ENCODE measurements at regions not wholly inside any gene's neighbourhood (a gene's known extent, or its start where the extent isn't known, plus 50 kb on each side); places are given as distances from the start of the nearest gene placed in this dataset.
A peak's percentile ranks its signal among the peaks of the same experiment; 100 is the strongest.
"Not testable (repeated sequence)": the region's sequence is repeated elsewhere in the genome, so short reads cannot be mapped to it uniquely, and the experiment has no call there.

DNA sequence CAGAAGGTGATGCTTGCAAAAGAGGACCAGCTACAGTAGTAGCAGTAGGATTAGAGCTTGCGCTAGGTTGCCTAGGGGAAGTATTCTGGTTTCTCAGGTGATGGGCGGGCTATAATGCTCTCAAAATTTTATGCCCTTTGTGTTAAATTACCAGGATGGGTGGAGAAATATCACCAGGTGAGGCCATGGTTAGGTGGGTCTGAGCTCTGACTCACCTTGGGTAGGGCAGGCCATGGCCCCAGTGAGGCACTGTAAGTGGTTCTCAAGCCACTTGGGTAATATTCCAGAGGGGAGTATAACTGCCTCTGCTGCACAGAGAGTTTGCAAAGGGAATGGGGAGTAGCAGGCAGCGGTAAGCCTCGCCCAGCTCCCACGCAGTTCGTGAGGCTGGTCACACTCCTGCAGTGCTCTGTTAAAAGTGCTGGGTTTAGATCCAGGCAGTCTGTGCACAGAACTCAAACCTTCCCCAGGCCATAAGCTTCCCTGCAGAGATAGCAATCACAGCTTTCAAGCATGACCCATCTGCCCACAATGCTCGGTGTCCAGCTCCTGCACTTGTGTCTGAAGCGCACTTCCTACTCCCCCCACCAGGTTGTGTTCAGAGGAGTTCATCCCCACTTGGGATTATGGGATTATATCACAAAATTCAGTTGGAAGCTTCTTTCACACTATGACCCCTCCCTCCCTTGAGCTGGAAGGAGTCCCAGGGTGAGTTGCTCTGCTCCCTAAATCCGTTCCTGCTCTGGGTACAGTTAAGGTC is 575.0 kb downstream of the CHSY3 start:
- DNase-seq (ENCODE audit: low spot score): no peak

DNA sequence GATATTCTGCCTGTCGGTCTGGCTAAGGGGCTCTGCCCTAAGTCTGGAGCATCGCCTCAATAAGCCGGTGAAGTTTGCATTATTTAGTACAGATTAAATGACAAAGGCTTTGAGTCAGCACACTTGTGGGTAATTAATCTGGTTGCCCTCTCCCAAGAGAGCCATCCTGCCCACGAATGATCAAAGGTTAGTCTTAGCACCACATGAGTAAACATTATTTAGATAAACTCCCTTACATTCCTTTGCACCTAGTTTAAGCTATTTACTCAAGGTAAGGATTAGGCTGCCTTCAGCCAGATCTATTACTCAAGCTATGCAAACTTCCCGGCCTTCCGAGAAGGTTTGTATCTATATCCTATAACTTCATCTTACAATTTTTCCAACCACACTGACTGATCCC is 572.1 kb downstream of the CHSY3 start:
- DNase-seq (ENCODE audit: low spot score): no peak

DNA sequence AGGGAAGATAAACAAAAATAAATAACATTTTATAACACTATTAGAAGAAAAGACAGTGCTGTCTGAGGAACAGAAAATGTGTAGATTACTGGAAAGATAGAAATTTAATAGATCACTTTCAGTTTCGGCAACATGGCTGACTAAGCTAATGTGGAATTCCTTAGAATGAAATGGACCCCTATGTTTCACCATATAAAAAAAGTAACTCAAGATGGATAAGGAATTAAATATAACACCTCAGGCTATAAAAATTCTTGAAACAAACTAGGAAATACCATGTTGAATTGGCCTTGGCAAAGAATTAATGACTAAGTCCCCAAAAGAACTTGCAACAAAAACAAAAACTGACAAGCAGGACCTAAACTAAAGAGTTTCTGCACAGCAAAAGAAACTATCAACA is 558.3 kb downstream of the CHSY3 start:
- no peak for DNase-seq (ENCODE audit: low spot score)

DNA sequence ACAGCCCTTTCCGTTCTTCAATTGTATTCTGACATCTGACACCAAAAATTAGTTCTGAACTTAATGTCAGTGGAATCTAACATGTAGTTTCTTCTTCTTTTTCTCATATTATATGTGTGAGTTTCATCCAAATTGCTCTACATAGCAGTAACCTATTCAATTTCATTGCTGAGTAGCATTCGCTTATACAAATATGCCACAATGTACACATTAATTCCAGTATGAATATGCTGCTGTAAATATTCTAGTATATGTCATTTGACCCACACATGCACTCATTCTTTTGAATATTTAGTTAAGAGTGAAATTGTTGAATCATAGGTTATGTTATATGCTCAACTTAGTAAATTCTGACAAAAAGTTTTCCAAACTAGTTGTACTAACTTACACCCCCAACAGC is 550.9 kb downstream of the CHSY3 start:
- no peak for DNase-seq (ENCODE audit: low spot score)

GRCh38 chr5:130452744-130453143 is 548.5 kb downstream of the CHSY3 start:
- DNase-seq (ENCODE audit: low spot score): no peak

GRCh38 chr5:130436430-130436829 is 532.2 kb downstream of the CHSY3 start:
- no peak for DNase-seq (ENCODE audit: low spot score)

DNA sequence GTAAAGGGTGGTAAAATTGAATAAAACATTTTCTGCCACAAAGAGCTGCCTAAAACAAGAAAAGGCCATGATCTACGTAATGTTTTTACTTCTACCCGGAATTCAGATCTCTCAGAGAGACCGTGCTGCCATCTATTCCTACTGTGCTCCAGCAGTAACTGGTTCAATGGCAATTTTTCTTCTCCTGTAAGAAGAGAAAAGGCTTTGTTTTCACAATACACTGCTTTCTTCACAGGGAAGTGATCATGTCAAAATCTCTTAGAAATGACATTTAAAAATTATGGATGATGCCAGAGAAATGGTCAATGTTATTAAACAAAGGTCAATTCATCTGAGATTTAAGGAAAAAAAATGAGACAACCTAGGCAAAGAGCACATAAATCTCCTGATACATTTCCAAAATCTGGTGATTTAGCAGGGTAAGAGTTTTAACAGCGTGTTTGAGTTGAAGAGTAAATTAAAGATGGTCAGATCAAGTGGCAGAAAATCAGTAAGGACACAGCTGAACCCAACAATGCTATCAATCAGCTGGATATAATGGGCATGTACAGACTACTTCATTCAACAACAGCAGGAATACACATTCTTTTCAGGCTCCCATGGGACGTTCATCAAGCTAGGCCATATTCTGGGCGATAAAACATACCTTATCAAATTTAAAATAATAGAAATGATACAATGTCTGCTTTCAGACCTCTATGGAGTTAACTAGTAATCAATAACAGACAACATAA is 523.1 kb downstream of the CHSY3 start:
- no peak for DNase-seq (ENCODE audit: low spot score)

- no peak for DNase-seq (ENCODE audit: low spot score)
These were observed 521.2 kb downstream of the CHSY3 start for GRCh38 chr5:130425424-130425823.

GRCh38 chr5:130424341-130424740 is 520.1 kb downstream of the CHSY3 start:
- DNase-seq (ENCODE audit: low spot score): no peak

DNA sequence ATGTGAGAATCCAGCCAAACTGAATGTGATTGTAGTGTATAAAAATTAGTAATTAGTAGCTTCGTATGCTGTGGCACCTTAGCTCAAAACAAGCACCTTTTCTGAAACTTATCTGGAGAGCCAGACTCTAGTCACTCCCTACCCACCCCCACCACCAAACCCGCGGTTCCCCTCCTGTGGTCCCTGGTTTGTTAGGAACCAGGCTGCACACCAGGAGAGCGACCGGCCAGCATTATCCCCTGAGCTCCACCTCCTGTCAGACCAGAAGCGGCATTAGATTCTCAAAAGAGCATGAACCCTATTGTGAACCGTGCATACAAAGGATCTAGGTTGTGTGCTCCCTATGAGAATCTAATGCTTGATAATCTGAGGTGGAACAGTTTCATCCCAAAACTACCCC is 498.6 kb downstream of the CHSY3 start:
- no peak for DNase-seq (ENCODE audit: low spot score)

DNA sequence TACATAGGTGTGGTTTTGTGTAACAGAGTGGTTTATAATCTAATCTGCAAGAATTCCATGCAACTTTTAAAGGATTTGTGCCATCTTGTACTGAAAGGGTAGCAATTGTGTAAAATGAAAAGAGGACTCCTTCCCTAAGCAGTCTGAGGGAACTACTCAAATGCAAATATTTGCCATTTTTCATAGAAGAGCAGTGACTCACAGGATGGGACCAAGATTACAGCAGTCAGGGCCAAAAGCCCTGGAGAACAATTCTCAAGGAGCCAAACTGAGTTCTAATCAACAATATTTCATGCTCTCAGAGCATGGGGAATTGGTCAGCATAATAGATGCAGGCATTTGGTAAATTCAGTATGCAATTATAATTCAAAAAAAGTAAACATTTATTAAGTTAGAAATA is 495.8 kb downstream of the CHSY3 start:
- peak; percentile 8 for DNase-seq (ENCODE audit: low spot score)

DNA sequence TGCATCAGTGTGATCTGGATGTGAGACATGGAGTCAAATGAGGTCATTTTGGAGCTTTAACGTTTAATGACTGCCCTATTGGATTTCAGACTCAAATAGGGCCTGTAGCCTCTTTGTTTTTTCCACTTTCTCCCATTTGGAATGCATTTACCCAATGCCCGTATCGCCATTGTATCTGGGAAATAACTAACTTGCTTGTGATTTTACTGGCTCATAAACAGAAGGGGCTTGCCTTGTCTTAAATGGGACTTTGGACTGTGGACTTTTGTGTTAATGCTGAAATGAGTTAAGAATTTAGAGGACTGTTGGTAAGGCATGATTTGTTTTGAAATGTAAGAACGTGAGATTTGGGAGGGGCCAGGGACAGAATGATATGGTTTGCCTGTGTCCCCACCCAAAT is 494.6 kb downstream of the CHSY3 start:
- DNase-seq (ENCODE audit: low spot score): no peak

- DNase-seq (ENCODE audit: low spot score): not testable (repeated sequence)
These were observed 493.5 kb downstream of the CHSY3 start for GRCh38 chr5:130397727-130398126.

GRCh38 chr5:130397132-130397531 is 492.9 kb downstream of the CHSY3 start:
- no peak for DNase-seq (ENCODE audit: low spot score)

- DNase-seq (ENCODE audit: low spot score): not testable (repeated sequence)
These were observed 487.5 kb downstream of the CHSY3 start for GRCh38 chr5:130391727-130392264.

GRCh38 chr5:130386155-130386554 is 481.9 kb downstream of the CHSY3 start:
- no peak for DNase-seq (ENCODE audit: low spot score)

DNA sequence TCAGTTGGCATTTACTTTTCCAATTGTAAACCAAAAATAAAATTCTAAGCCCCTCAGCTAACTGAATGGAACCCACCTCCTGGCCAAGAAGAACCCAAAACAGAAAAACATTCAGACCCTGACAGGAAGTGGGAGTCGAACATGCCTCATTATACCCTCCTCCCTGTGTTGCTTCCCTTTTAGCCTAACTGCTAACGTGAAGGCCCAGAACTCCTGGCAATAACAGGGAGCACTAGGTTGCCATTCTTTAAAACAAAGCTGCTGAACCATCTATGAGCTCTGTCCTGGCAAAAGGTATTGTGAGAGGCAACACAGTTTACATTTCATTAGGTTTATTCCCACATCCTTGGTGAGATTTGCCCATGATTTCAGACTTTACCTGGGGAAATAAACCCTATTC is 481.4 kb downstream of the CHSY3 start:
- no peak for DNase-seq (ENCODE audit: low spot score)

DNA sequence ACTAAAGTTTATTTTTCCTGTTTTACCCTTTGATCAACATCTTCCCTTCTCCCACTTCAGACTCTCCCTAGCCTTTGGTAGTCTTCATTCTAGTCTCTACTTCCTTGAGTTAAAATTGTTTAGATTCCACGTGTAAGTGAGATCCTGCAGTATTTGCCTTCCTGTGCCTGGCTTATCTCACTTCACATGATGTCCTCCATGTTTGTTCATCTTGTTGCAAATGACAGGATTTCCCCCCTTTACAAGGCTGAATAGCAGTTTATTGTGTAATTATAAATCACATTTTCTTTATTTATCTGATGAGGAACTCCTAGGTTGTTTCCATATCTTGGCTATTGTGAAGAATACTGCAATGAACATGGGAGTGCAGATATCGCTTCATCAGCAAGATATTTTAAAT is 461.7 kb downstream of the CHSY3 start:
- no peak for DNase-seq (ENCODE audit: low spot score)

- DNase-seq (ENCODE audit: low spot score): no peak
These were observed 445.9 kb downstream of the CHSY3 start for GRCh38 chr5:130350131-130350530.

DNA sequence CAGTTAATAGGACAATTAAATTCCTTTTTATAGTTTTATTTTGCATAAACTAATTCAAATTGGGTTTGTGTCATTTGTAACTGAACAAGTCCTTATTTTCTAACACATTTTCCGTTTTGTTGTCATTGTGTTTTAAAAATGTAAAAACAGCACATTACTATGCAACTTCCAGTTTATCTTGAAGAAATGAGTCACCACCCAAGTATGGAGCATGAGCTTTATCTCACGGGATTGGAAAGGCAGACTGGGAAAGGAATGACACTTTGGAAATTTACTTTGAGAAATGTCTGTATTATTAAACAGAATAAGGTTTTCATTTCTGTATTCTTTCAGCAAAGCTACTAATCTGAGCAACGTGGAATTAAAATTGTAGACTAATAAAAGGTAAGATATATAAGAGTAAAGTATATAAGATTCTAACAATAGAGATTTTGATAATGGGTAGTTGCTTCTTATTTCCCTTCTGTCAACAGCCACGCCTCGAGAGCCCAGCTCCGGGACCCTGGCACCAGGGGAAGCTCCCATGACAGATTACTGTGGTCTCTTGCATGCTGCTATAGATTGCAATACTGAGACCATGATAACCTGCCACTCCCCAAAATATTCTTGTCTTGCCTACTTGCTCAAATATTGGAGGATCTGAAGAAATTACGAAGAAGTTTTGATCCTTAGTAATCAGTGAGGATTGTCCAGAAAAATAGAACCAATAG is 433.1 kb downstream of the CHSY3 start:
- DNase-seq (ENCODE audit: low spot score): peak; percentile 36

- DNase-seq (ENCODE audit: low spot score): no peak
These were observed 430.9 kb downstream of the CHSY3 start for GRCh38 chr5:130335117-130335516.

DNA sequence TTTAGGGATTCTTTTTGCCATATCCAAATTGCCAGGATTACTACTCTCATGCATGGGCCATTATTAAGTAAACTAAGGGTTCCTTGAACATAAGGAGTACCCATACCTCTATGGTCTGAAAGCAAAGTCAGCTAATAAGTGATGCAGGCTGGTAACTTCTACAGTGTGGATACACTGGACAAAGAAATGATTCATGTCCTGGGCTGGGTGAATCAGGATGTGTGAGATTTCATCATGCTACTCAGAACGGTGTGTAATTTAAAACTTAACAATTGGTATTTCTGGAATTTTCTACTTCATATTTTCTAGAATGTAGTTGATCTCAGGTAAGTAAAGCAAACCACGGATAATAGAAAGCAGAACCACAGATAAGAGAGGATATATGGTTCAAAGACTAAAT is 428.8 kb downstream of the CHSY3 start:
- DNase-seq (ENCODE audit: low spot score): peak; percentile 4

GRCh38 chr5:130331332-130331731 is 427.1 kb downstream of the CHSY3 start:
- no peak for DNase-seq (ENCODE audit: low spot score)
